ENCODE measurements at regions not wholly inside any gene's neighbourhood (a gene's known extent, or its start where the extent isn't known, plus 50 kb on each side); places are given as distances from the start of the nearest gene placed in this dataset.

DNA sequence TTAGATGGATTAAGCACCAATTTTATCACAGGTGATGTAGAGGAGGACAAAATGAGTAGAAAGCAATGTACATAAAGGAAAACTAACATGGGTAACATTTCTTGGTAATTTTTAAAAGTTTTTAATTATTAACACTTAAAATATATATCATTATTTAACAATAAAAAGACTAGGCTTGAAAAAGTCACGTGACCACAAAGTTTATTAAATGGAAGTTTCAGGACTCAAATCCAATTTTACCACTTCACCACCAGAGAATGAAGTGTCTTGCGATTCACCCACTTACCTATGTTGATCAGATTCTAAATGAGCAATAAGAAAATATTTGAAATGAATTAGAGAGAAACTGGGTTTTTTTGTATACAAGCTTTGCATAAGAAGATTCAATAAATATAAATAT lies 721.3 kb downstream of the GBE1 start:
- TF ChIP-seq, protein P1, sequence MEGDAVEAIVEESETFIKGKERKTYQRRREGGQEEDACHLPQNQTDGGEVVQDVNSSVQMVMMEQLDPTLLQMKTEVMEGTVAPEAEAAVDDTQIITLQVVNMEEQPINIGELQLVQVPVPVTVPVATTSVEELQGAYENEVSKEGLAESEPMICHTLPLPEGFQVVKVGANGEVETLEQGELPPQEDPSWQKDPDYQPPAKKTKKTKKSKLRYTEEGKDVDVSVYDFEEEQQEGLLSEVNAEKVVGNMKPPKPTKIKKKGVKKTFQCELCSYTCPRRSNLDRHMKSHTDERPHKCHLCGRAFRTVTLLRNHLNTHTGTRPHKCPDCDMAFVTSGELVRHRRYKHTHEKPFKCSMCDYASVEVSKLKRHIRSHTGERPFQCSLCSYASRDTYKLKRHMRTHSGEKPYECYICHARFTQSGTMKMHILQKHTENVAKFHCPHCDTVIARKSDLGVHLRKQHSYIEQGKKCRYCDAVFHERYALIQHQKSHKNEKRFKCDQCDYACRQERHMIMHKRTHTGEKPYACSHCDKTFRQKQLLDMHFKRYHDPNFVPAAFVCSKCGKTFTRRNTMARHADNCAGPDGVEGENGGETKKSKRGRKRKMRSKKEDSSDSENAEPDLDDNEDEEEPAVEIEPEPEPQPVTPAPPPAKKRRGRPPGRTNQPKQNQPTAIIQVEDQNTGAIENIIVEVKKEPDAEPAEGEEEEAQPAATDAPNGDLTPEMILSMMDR (IDR thresholded peaks at IDR 0.05) = no peak
- no peak for TF ChIP-seq EP300 (IDR thresholded peaks at IDR 0.05)

Measured in ovary (tissue), 3 donors.